ENCODE measurements at regions not wholly inside any gene's neighbourhood (a gene's known extent, or its start where the extent isn't known, plus 50 kb on each side); places are given as distances from the start of the nearest gene placed in this dataset.

DNA sequence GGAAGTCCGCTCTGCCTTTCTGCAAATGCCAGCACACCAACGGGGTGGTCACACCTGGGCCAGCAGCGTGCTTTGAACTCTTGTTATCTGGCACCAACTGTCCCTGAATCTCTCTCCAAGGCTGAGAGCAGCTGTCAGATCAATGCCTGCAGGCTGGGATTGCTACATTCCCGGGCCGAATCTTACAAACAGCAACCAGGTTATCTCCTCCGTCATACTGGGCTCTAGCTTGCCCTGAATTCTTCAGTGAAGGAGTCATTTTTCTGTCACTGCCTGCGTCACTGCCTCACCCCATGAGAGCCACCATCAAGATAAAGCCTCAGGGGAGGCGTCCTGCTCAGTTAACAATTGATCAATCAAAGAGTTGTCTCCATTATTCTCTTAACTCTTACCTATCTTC lies 329.4 kb upstream of the PPARGC1A start:
- TF ChIP-seq, protein P1, sequence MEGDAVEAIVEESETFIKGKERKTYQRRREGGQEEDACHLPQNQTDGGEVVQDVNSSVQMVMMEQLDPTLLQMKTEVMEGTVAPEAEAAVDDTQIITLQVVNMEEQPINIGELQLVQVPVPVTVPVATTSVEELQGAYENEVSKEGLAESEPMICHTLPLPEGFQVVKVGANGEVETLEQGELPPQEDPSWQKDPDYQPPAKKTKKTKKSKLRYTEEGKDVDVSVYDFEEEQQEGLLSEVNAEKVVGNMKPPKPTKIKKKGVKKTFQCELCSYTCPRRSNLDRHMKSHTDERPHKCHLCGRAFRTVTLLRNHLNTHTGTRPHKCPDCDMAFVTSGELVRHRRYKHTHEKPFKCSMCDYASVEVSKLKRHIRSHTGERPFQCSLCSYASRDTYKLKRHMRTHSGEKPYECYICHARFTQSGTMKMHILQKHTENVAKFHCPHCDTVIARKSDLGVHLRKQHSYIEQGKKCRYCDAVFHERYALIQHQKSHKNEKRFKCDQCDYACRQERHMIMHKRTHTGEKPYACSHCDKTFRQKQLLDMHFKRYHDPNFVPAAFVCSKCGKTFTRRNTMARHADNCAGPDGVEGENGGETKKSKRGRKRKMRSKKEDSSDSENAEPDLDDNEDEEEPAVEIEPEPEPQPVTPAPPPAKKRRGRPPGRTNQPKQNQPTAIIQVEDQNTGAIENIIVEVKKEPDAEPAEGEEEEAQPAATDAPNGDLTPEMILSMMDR (conservative IDR thresholded peaks at IDR 0.05; ENCODE audit: low read length), result no peak
- TF ChIP-seq EZH2phosphoT487 (IDR thresholded peaks at IDR 0.05; ENCODE audit: borderline replicate concordance), result no peak
